Caco-2 (cell line): ENCODE measurements at regions not wholly inside any gene's neighbourhood (a gene's known extent, or its start where the extent isn't known, plus 50 kb on each side); places are given as distances from the start of the nearest gene placed in this dataset.

ENCODE experiments used
- BruUV-seq: library from RNA; stranded (reverse); fragments of 400-500 nt; replicated peaks from 2 replicates; lab custom pipeline; 2021; lab: Mats Ljungman, UMichigan
- CTCF ChIA-PET: fragments of 300-600 bp; sonication (Branson Sonifier 250); formaldehyde crosslinking; loops from one replicate; lab custom pipeline; 2022; ENCODE audit warnings: antibody characterized with exemption; lab: Charles Lee
- POLR2A ChIA-PET: fragments of 300-600 bp; sonication (Branson Sonifier 250); formaldehyde crosslinking; loops from one replicate; lab custom pipeline; 2022; ENCODE audit warnings: antibody characterized with exemption; lab: Charles Lee
- DNase-seq, 2 experiments: peaks; one replicate each; pipeline versions ENCODE4 v3.0.0 to v3.0.0-alpha.2; 2020 to 2022
- H3K27me3 ChIP-seq: replicated peaks from 2 replicates; pipeline ENCODE4 v1.6.0; 2011; ENCODE audit warnings: low read length; ENCODE audit not compliant: control insufficient read depth, insufficient read depth
- H3K36me3 ChIP-seq: 2 replicates; pipeline ENCODE4 v1.5.1; 2011; ENCODE audit warnings: low read length; ENCODE audit not compliant: control insufficient read depth, insufficient read depth
- H3K4me1 ChIP-seq: fragments of 250-450 bp; sonication (Bioruptor Pico); 2 replicates; pipeline ENCODE4 v1.5.1; 2020; ENCODE audit warnings: mild to moderate bottlenecking
- H3K4me3 ChIP-seq: 2 replicates; pipeline ENCODE4 v1.5.1; 2011; ENCODE audit warnings: low read depth, mild to moderate bottlenecking, control low read depth, low read length
- H3K9me3 ChIP-seq: fragments of 250-450 bp; sonication (Bioruptor Pico); 2 replicates; pipeline ENCODE4 v1.5.1; 2020; ENCODE audit warnings: mild to moderate bottlenecking, moderate library complexity
- H3K27ac Mint-ChIP-seq: one replicate; pipeline ENCODE4 v1.8.0; 2022; ENCODE audit warnings: mixed read lengths; ENCODE audit not compliant: unreplicated experiment
- H3K27me3 Mint-ChIP-seq: one replicate; pipeline ENCODE4 v1.8.0; 2022; ENCODE audit warnings: mixed read lengths; ENCODE audit not compliant: insufficient read depth, unreplicated experiment
- H3K36me3 Mint-ChIP-seq: one replicate; pipeline ENCODE4 v1.8.0; 2022; ENCODE audit warnings: mild to moderate bottlenecking, mixed read lengths; ENCODE audit not compliant: insufficient read depth, unreplicated experiment
- H3K4me1 Mint-ChIP-seq: one replicate; pipeline ENCODE4 v1.8.0; 2022; ENCODE audit warnings: low read depth, mixed read lengths; ENCODE audit not compliant: unreplicated experiment
- H3K4me3 Mint-ChIP-seq: one replicate; pipeline ENCODE4 v1.8.0; 2022; ENCODE audit warnings: mild to moderate bottlenecking, moderate library complexity, mixed read lengths; ENCODE audit not compliant: unreplicated experiment
- H3K9me3 Mint-ChIP-seq: one replicate; pipeline ENCODE4 v1.8.0; 2022; ENCODE audit warnings: mixed read lengths; ENCODE audit not compliant: unreplicated experiment
- CTCF ChIP-seq, 2 experiments: fragments of 200-600 bp in 1 of 2; IDR thresholded peaks; 1 replicate in 1 of 2; 2 replicates in 1 of 2; pipeline versions ENCODE4 v1.5.1 to v1.8.0; 2011 to 2022; ENCODE audit warnings: antibody characterized with exemption in 1 of 2, control low read depth in 1 of 2, inconsistent platforms in 1 of 2, low read depth in 1 of 2, low read length in 1 of 2, mild to moderate bottlenecking in 1 of 2, moderate library complexity in 1 of 2; ENCODE audit not compliant: insufficient read depth in 1 of 2, severe bottlenecking in 1 of 2, unreplicated experiment in 1 of 2
- intact Hi-C: fragments of 100-400 bp; cut with micrococcal nuclease; formaldehyde crosslinking; loops from one replicate; pipeline ENCODE4 v1.10.0; 2022; ENCODE audit not compliant: unreplicated experiment

DNA sequence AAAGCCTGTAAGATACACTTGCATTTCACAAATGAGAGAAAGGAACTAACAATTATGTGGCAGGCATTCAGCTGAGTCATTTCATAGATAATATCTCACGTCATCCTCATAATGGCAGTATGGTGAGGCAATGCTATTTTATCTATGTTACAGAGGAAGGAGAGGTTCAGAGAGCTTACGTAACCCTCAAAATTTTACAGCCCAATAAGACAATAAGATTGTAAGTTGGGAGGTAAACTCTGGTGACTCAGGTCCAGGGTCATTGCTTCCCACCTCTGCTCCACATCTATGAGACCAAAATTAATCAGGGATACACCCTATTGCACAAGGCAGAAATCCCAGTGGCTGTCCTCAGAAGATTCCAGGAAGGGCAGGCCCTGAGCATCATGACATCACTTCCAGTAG, 309.7 kb downstream of the NSG2 start:
- Mint-ChIP-seq H3K27me3 (peaks cover 2% of the 10 kb centered on the region), H3K27ac (no peak overlapping the region), H3K4me1 (peaks cover 6% of the 10 kb centered on the region), H3K36me3 (no peaks in the 10 kb centered on the region), H3K4me3 (no peak overlapping the region), H3K9me3 (peaks cover 9% of the 10 kb centered on the region)
- Histone ChIP-seq H3K4me3 (no peak overlapping the region), H3K4me1 (peaks cover 4% of the 10 kb centered on the region; the same call in 1 of the 2 replicates), H3K27me3 (no peaks in the 10 kb centered on the region), H3K9me3 (no peaks in the 10 kb centered on the region), H3K36me3 (no peaks in the 10 kb centered on the region)
- ChIA-PET CTCF (interaction anchor here (1.1 kb wide), 1 partner anchor 64 kb away, joined by 3 read pairs; no protein-coding TSS in a partner anchor), POLR2A (no interaction called here)
- no peak for TF ChIP-seq CTCF (IDR thresholded peaks at IDR 0.05; ENCODE audit: insufficient read depth in 1 of 2, low read depth in 1 of 2, low read length in 1 of 2, severe bottlenecking in 1 of 2, unreplicated experiment in 1 of 2)
- DNase-seq = peak in 1 of 2 experiments; percentile 16
- no TSS peak for BruUV-seq
- intact Hi-C loops = no loop called here

DNA sequence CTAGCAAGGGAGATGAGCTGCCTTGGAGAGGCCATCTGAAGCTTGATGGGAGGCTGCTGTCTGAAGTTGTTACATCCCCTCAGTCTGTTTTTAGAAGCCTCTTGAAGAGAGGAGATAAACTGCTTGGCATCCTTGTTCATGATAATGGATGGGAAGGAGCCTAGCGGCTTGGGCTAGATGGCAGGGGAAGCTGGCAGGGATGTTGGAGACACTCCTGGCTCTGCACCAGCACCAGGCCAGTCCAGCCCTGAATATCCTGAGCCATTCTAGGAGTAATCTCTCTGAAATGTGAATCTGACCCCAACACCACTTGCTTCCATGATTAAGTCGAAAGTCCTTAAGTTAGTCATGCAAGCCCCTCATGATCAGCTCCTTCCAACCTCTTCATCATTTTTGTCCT, 310.5 kb downstream of the NSG2 start:
- intact Hi-C loops = no loop called here
- H3K27ac Mint-ChIP-seq = no peak overlapping the region
- H3K4me3 Mint-ChIP-seq = no peak overlapping the region

GRCh38 chr5:174356536-174356935, 311.0 kb downstream of the NSG2 start:
- no TSS peak for BruUV-seq
- TF ChIP-seq CTCF (IDR thresholded peaks at IDR 0.05; ENCODE audit: insufficient read depth in 1 of 2, low read depth in 1 of 2, low read length in 1 of 2, severe bottlenecking in 1 of 2, unreplicated experiment in 1 of 2) = no peak
- intact Hi-C loops = no loop called here
- peaks cover 3% of the 10 kb centered on the region for H3K9me3 Mint-ChIP-seq
- ChIA-PET CTCF (no interaction called here), POLR2A (no interaction called here)
- no peaks in the 10 kb centered on the region for H3K27me3 ChIP-seq
- DNase-seq = no peak
- no peaks in the 10 kb centered on the region for H3K9me3 ChIP-seq
- peaks cover 4% of the 10 kb centered on the region; the same call in 1 of the 2 replicates for H3K4me1 ChIP-seq
- H3K4me1 Mint-ChIP-seq = peaks cover 9% of the 10 kb centered on the region
- no peak overlapping the region for H3K27ac Mint-ChIP-seq
- no peaks in the 10 kb centered on the region for H3K36me3 ChIP-seq
- H3K4me3 ChIP-seq = no peak overlapping the region
- no peaks in the 10 kb centered on the region for H3K27me3 Mint-ChIP-seq
- H3K36me3 Mint-ChIP-seq = no peaks in the 10 kb centered on the region
- H3K4me3 Mint-ChIP-seq = no peak overlapping the region

More for the DNA sequence above, 310.5 kb downstream of the NSG2 start:
- no peak for DNase-seq
- Histone ChIP-seq H3K4me3 (no peak overlapping the region), H3K27me3 (no peaks in the 10 kb centered on the region), H3K4me1 (peaks cover 4% of the 10 kb centered on the region; the same call in 1 of the 2 replicates), H3K9me3 (no peaks in the 10 kb centered on the region), H3K36me3 (no peaks in the 10 kb centered on the region)
- Mint-ChIP-seq H3K4me1 (peaks cover 6% of the 10 kb centered on the region), H3K9me3 (peaks cover 4% of the 10 kb centered on the region), H3K27me3 (no peaks in the 10 kb centered on the region), H3K36me3 (no peaks in the 10 kb centered on the region)
- TF ChIP-seq CTCF (IDR thresholded peaks at IDR 0.05; ENCODE audit: insufficient read depth in 1 of 2, low read depth in 1 of 2, low read length in 1 of 2, severe bottlenecking in 1 of 2, unreplicated experiment in 1 of 2) = no peak
- BruUV-seq = no TSS peak
- CTCF ChIA-PET = interaction anchor here (1.1 kb wide), 1 partner anchor 64 kb away, joined by 3 read pairs; no protein-coding TSS in a partner anchor
- POLR2A ChIA-PET = no interaction called here
